Caco-2 (cell line): ENCODE measurements at regions not wholly inside any gene's neighbourhood (a gene's known extent, or its start where the extent isn't known, plus 50 kb on each side); places are given as distances from the start of the nearest gene placed in this dataset.

Experiments used
- BruUV-seq: library from RNA; stranded (reverse); fragments of 400-500 nt; replicated peaks from 2 replicates; lab custom pipeline; 2021; lab: Mats Ljungman, UMichigan
- CTCF ChIA-PET: fragments of 300-600 bp; sonication (Branson Sonifier 250); formaldehyde crosslinking; loops from one replicate; lab custom pipeline; 2022; ENCODE audit warnings: antibody characterized with exemption; lab: Charles Lee
- POLR2A ChIA-PET: fragments of 300-600 bp; sonication (Branson Sonifier 250); formaldehyde crosslinking; loops from one replicate; lab custom pipeline; 2022; ENCODE audit warnings: antibody characterized with exemption; lab: Charles Lee
- DNase-seq, 2 experiments: peaks; one replicate each; pipeline versions ENCODE4 v3.0.0 to v3.0.0-alpha.2; 2020 to 2022
- H3K27me3 ChIP-seq: replicated peaks from 2 replicates; pipeline ENCODE4 v1.6.0; 2011; ENCODE audit warnings: low read length; ENCODE audit not compliant: control insufficient read depth, insufficient read depth
- H3K36me3 ChIP-seq: 2 replicates; pipeline ENCODE4 v1.5.1; 2011; ENCODE audit warnings: low read length; ENCODE audit not compliant: control insufficient read depth, insufficient read depth
- H3K4me1 ChIP-seq: fragments of 250-450 bp; sonication (Bioruptor Pico); 2 replicates; pipeline ENCODE4 v1.5.1; 2020; ENCODE audit warnings: mild to moderate bottlenecking
- H3K4me3 ChIP-seq: 2 replicates; pipeline ENCODE4 v1.5.1; 2011; ENCODE audit warnings: low read depth, mild to moderate bottlenecking, control low read depth, low read length
- H3K9me3 ChIP-seq: fragments of 250-450 bp; sonication (Bioruptor Pico); 2 replicates; pipeline ENCODE4 v1.5.1; 2020; ENCODE audit warnings: mild to moderate bottlenecking, moderate library complexity
- H3K27ac Mint-ChIP-seq: one replicate; pipeline ENCODE4 v1.8.0; 2022; ENCODE audit warnings: mixed read lengths; ENCODE audit not compliant: unreplicated experiment
- H3K27me3 Mint-ChIP-seq: one replicate; pipeline ENCODE4 v1.8.0; 2022; ENCODE audit warnings: mixed read lengths; ENCODE audit not compliant: insufficient read depth, unreplicated experiment
- H3K36me3 Mint-ChIP-seq: one replicate; pipeline ENCODE4 v1.8.0; 2022; ENCODE audit warnings: mild to moderate bottlenecking, mixed read lengths; ENCODE audit not compliant: insufficient read depth, unreplicated experiment
- H3K4me1 Mint-ChIP-seq: one replicate; pipeline ENCODE4 v1.8.0; 2022; ENCODE audit warnings: low read depth, mixed read lengths; ENCODE audit not compliant: unreplicated experiment
- H3K4me3 Mint-ChIP-seq: one replicate; pipeline ENCODE4 v1.8.0; 2022; ENCODE audit warnings: mild to moderate bottlenecking, moderate library complexity, mixed read lengths; ENCODE audit not compliant: unreplicated experiment
- H3K9me3 Mint-ChIP-seq: one replicate; pipeline ENCODE4 v1.8.0; 2022; ENCODE audit warnings: mixed read lengths; ENCODE audit not compliant: unreplicated experiment
- CTCF ChIP-seq, 2 experiments: fragments of 200-600 bp in 1 of 2; IDR thresholded peaks; 1 replicate in 1 of 2; 2 replicates in 1 of 2; pipeline versions ENCODE4 v1.5.1 to v1.8.0; 2011 to 2022; ENCODE audit warnings: antibody characterized with exemption in 1 of 2, control low read depth in 1 of 2, inconsistent platforms in 1 of 2, low read depth in 1 of 2, low read length in 1 of 2, mild to moderate bottlenecking in 1 of 2, moderate library complexity in 1 of 2; ENCODE audit not compliant: insufficient read depth in 1 of 2, severe bottlenecking in 1 of 2, unreplicated experiment in 1 of 2
- intact Hi-C: fragments of 100-400 bp; cut with micrococcal nuclease; formaldehyde crosslinking; loops from one replicate; pipeline ENCODE4 v1.10.0; 2022; ENCODE audit not compliant: unreplicated experiment

- intact Hi-C loops = no loop called here
- Mint-ChIP-seq H3K4me1 (no peaks in the 10 kb centered on the region), H3K4me3 (no peak overlapping the region), H3K9me3 (no peaks in the 10 kb centered on the region), H3K27ac (no peak overlapping the region), H3K36me3 (no peaks in the 10 kb centered on the region), H3K27me3 (no peaks in the 10 kb centered on the region)
- no peaks in the 10 kb centered on the region for H3K36me3 ChIP-seq
- H3K9me3 ChIP-seq = no peaks in the 10 kb centered on the region
- DNase-seq = no peak
- CTCF ChIA-PET = no interaction called here
- TF ChIP-seq CTCF (IDR thresholded peaks at IDR 0.05; ENCODE audit: insufficient read depth in 1 of 2, low read depth in 1 of 2, low read length in 1 of 2, severe bottlenecking in 1 of 2, unreplicated experiment in 1 of 2) = no peak
- H3K4me1 ChIP-seq = peaks cover 8% of the 10 kb centered on the region
- no TSS peak for BruUV-seq
- POLR2A ChIA-PET = no interaction called here
- H3K27me3 ChIP-seq = no peaks in the 10 kb centered on the region
- H3K4me3 ChIP-seq = no peak overlapping the region
Measured at GRCh38 chr13:80126389-80127068, 214.4 kb downstream of the SPRY2 start.

DNA sequence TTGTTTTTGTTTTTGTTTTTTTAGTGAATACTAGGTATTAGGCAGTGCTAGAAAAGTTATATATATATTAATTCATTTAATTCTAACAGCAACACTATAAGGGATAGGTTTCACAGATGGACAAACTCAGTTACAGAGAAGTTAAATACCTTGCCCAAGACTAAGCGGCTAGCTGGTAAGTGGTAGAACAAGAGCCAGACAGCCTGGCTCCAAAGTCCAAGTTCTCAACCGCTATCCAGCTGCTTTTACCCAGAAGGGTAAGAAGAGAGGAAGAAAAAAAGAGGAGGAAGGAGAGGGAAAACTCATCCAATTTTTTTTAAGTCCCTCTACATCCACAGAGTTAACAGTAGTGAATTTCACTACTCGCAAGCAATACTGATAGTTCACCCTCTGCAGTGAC is 217.0 kb downstream of the SPRY2 start:
- TF ChIP-seq CTCF (IDR thresholded peaks at IDR 0.05; ENCODE audit: insufficient read depth in 1 of 2, low read depth in 1 of 2, low read length in 1 of 2, severe bottlenecking in 1 of 2, unreplicated experiment in 1 of 2) = no peak
- H3K4me3 Mint-ChIP-seq = no peak overlapping the region
- no peaks in the 10 kb centered on the region for H3K27me3 ChIP-seq
- no peak overlapping the region for H3K27ac Mint-ChIP-seq
- H3K4me1 Mint-ChIP-seq = no peaks in the 10 kb centered on the region
- no peaks in the 10 kb centered on the region for H3K9me3 Mint-ChIP-seq
- no peaks in the 10 kb centered on the region for H3K27me3 Mint-ChIP-seq
- no peaks in the 10 kb centered on the region for H3K36me3 ChIP-seq
- no peaks in the 10 kb centered on the region for H3K9me3 ChIP-seq
- no peak overlapping the region for H3K4me3 ChIP-seq
- H3K4me1 ChIP-seq = no peaks in the 10 kb centered on the region
- intact Hi-C loops = no loop called here
- BruUV-seq = no TSS peak
- H3K36me3 Mint-ChIP-seq = no peaks in the 10 kb centered on the region
- no peak for DNase-seq
- CTCF ChIA-PET = no interaction called here
- POLR2A ChIA-PET = no interaction called here

DNA sequence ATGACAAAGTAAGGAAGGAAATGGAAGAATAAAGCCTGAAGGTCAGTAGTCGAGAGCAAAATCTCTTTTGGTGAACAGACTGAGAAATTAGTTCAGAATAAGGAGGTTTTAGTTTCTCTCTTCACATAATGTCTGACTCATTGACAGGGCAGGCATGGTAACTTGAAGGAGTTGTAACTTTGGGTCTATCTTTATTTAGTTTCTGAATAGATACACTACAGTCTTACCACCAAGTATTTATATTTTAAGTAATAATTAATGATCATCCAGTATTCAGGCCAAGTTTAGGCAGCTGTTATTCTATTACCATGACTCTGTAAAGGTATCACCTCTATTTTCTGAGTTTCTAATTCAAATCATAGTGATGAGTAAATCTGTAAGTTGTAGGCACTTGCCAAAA is 219.9 kb downstream of the SPRY2 start:
- Mint-ChIP-seq H3K4me3 (no peak overlapping the region), H3K36me3 (no peaks in the 10 kb centered on the region), H3K9me3 (no peaks in the 10 kb centered on the region), H3K4me1 (no peaks in the 10 kb centered on the region), H3K27ac (no peak overlapping the region), H3K27me3 (no peaks in the 10 kb centered on the region)
- no peak for DNase-seq
- Histone ChIP-seq H3K4me3 (no peak overlapping the region), H3K4me1 (no peaks in the 10 kb centered on the region), H3K27me3 (no peaks in the 10 kb centered on the region), H3K36me3 (no peaks in the 10 kb centered on the region), H3K9me3 (no peaks in the 10 kb centered on the region)
- no TSS peak for BruUV-seq
- TF ChIP-seq CTCF (IDR thresholded peaks at IDR 0.05; ENCODE audit: insufficient read depth in 1 of 2, low read depth in 1 of 2, low read length in 1 of 2, severe bottlenecking in 1 of 2, unreplicated experiment in 1 of 2) = no peak
- ChIA-PET POLR2A (no interaction called here), CTCF (no interaction called here)
- intact Hi-C loops = no loop called here
